PC-9 (cell line): ENCODE measurements at regions not wholly inside any gene's neighbourhood (a gene's known extent, or its start where the extent isn't known, plus 50 kb on each side); places are given as distances from the start of the nearest gene placed in this dataset.

ENCODE experiments used
- EZH2 ChIP-seq: fragments of 200-600 bp; sonication (generic); IDR thresholded peaks from 2 replicates; pipeline ENCODE4 v1.8.0; 2017; ENCODE audit warnings: antibody characterized with exemption, low read depth
- TF ChIP-seq, protein P1 (sequence below): fragments of 200-600 bp; sonication (generic); conservative IDR thresholded peaks from 2 replicates; pipeline ENCODE4 v1.6.1; 2017; ENCODE audit warnings: mixed run types, antibody characterized with exemption, mild to moderate bottlenecking, moderate library complexity

DNA sequence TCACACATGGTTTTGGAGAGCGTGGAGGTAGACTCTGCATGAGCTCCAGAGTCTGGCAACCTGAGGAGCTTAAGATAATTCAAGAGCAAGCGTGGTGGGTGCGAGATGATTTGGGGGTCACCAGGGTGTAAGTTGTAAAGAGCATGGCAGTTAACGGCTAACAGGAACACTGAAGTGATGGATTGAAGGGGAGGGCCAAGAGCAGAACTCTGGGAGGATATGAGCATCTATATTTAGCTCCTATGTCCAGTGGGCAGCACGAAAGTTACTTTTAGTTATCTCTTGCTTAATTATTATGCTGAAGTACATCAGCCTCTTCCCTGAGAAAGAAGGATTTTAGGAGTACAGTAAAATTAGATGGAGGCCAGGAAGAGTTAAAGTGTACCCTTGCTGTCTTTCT, 231.9 kb upstream of the HAND2 start:
- TF ChIP-seq, protein P1, sequence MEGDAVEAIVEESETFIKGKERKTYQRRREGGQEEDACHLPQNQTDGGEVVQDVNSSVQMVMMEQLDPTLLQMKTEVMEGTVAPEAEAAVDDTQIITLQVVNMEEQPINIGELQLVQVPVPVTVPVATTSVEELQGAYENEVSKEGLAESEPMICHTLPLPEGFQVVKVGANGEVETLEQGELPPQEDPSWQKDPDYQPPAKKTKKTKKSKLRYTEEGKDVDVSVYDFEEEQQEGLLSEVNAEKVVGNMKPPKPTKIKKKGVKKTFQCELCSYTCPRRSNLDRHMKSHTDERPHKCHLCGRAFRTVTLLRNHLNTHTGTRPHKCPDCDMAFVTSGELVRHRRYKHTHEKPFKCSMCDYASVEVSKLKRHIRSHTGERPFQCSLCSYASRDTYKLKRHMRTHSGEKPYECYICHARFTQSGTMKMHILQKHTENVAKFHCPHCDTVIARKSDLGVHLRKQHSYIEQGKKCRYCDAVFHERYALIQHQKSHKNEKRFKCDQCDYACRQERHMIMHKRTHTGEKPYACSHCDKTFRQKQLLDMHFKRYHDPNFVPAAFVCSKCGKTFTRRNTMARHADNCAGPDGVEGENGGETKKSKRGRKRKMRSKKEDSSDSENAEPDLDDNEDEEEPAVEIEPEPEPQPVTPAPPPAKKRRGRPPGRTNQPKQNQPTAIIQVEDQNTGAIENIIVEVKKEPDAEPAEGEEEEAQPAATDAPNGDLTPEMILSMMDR = no peak
- TF ChIP-seq EZH2 = no peak
